ENCODE measurements at regions not wholly inside any gene's neighbourhood (a gene's known extent, or its start where the extent isn't known, plus 50 kb on each side); places are given as distances from the start of the nearest gene placed in this dataset.
"Not testable (repeated sequence)": the region's sequence is repeated elsewhere in the genome, so short reads cannot be mapped to it uniquely, and the experiment has no call there.

- DNase-seq: no peak
These were observed 111.1 kb upstream of the VGLL3 start for GRCh38 chr3:87101861-87102625.

- DNase-seq: not testable (repeated sequence)
These were observed 106.8 kb upstream of the VGLL3 start for GRCh38 chr3:87097733-87098132.

- DNase-seq: no peak
These were observed 99.7 kb upstream of the VGLL3 start for GRCh38 chr3:87090631-87091030.

- peak; percentile 42 for DNase-seq
These were observed 98.3 kb upstream of the VGLL3 start for GRCh38 chr3:87088993-87089841.

- DNase-seq: no peak
These were observed 97.6 kb upstream of the VGLL3 start for GRCh38 chr3:87088430-87088992.

GRCh38 chr3:87084868-87085267, 93.9 kb upstream of the VGLL3 start:
- no peak for DNase-seq

- DNase-seq: peak; percentile 57
These were observed 92.0 kb upstream of the VGLL3 start for GRCh38 chr3:87082796-87083440.

GRCh38 chr3:87077355-87077754, 86.4 kb upstream of the VGLL3 start:
- DNase-seq: no peak

- DNase-seq: no peak
These were observed 86.0 kb upstream of the VGLL3 start for GRCh38 chr3:87076946-87077345.

- DNase-seq: no peak
These were observed 82.7 kb upstream of the VGLL3 start for GRCh38 chr3:87073496-87074145.

- no peak for DNase-seq
These were observed 81.5 kb upstream of the VGLL3 start for GRCh38 chr3:87072446-87072845.

- no peak for DNase-seq
These were observed 79.0 kb upstream of the VGLL3 start for GRCh38 chr3:87069971-87070370.

- DNase-seq: no peak
These were observed 78.1 kb upstream of the VGLL3 start for GRCh38 chr3:87069021-87069420.

GRCh38 chr3:87062685-87063084, 71.7 kb upstream of the VGLL3 start:
- no peak for DNase-seq

GRCh38 chr3:87057474-87057873, 66.5 kb upstream of the VGLL3 start:
- DNase-seq: no peak

- DNase-seq: no peak
These were observed 62.6 kb upstream of the VGLL3 start for GRCh38 chr3:87053553-87053952.

- no peak for DNase-seq
These were observed 61.7 kb upstream of the VGLL3 start for GRCh38 chr3:87052499-87053260.

GRCh38 chr3:87047852-87048251, 56.9 kb upstream of the VGLL3 start:
- no peak for DNase-seq

GRCh38 chr3:87046241-87046640, 55.3 kb upstream of the VGLL3 start:
- no peak for DNase-seq

- DNase-seq: no peak
These were observed 54.5 kb upstream of the VGLL3 start for GRCh38 chr3:87045473-87045872.

- no peak for DNase-seq
These were observed 53.9 kb upstream of the VGLL3 start for GRCh38 chr3:87044846-87045245.

- no peak for DNase-seq
These were observed 53.5 kb upstream of the VGLL3 start for GRCh38 chr3:87044409-87044808.
